Ovary (tissue), 7 donors: ENCODE measurements at regions not wholly inside any gene's neighbourhood (a gene's known extent, or its start where the extent isn't known, plus 50 kb on each side); places are given as distances from the start of the nearest gene placed in this dataset.

Experiments used
- DNase-seq, 5 donors: peaks; one replicate each; pipeline ENCODE4 v3.0.0-alpha.2; 2019 to 2020
- H3K27ac ChIP-seq, 2 donors: fragments of 200-600 bp; one replicate each; pipeline versions ENCODE4 v1.5.1 to v1.8.0; 2019 to 2022
- H3K27me3 ChIP-seq: fragments of 200-600 bp; one replicate; pipeline ENCODE4 v1.8.0; 2022
- H3K36me3 ChIP-seq: fragments of 200-600 bp; sonication (generic); one replicate; pipeline ENCODE4 v1.5.1; 2019
- H3K4me1 ChIP-seq: one replicate; pipeline ENCODE4 v1.8.1; 2013; ENCODE audit warnings: mild to moderate bottlenecking, moderate library complexity; ENCODE audit not compliant: insufficient read depth
- H3K4me3 ChIP-seq: fragments of 200-600 bp; sonication (generic); one replicate; pipeline ENCODE4 v1.5.1; 2017
- H3K9me3 ChIP-seq, 2 donors: fragments of 200-600 bp in 1 of 2; sonication (generic) in 1 of 2; one replicate each; pipeline versions ENCODE4 v1.5.1 to v1.8.1; 2013 to 2019; ENCODE audit warnings: mild to moderate bottlenecking in 1 of 2, moderate library complexity in 1 of 2
- EP300 ChIP-seq: sonication (generic); formaldehyde crosslinking; IDR thresholded peaks from one replicate; pipeline ENCODE4 v1.6.1; 2017; ENCODE audit warnings: antibody characterized with exemption
- POLR2A ChIP-seq: fragments of 450-650 bp; IDR thresholded peaks from one replicate; pipeline ENCODE4 v1.6.1; 2017; ENCODE audit warnings: antibody characterized with exemption, mild to moderate bottlenecking, moderate library complexity
- WGBS, 3 donors: extraction: QIAGEN DNeasy Blood & Tissue Kit in 1 of 3; methylation state at CpG; one replicate each; pipeline versions ENCODE4 v1.1.5 to v1.1.7; 2013 to 2017; 5-methylcytosine and 5-hydroxymethylcytosine counted together
- intact Hi-C, 4 donors: fragments of 100-400 bp; cut with DNase I; formaldehyde crosslinking; loops; one replicate each; pipeline versions ENCODE4 v1.11.0 to v1.15.1; 2022 to 2023
- TF ChIP-seq, protein P1 (sequence below), 3 donors: fragments of 450-650 bp in 2 of 3; fragments of 200-600 bp in 1 of 3; IDR thresholded peaks; one replicate each; pipeline versions ENCODE4 v1.5.1 to v1.8.0; 2016 to 2022; ENCODE audit warnings: antibody characterized with exemption in 3 of 3, mild to moderate bottlenecking in 1 of 3
- donor health status: DM: no; HTN: no; CAD: no; lungs with moderate emphysema.
- donor health status: DM: no; HTN: no; CAD: no.
- donor health status: Bipolar disorder and iron deficiency.
- donor health status: DM: no; HTN: no; CAD: no.
- donor health status: DM: yes; HTN: yes; CAD: no.

DNA sequence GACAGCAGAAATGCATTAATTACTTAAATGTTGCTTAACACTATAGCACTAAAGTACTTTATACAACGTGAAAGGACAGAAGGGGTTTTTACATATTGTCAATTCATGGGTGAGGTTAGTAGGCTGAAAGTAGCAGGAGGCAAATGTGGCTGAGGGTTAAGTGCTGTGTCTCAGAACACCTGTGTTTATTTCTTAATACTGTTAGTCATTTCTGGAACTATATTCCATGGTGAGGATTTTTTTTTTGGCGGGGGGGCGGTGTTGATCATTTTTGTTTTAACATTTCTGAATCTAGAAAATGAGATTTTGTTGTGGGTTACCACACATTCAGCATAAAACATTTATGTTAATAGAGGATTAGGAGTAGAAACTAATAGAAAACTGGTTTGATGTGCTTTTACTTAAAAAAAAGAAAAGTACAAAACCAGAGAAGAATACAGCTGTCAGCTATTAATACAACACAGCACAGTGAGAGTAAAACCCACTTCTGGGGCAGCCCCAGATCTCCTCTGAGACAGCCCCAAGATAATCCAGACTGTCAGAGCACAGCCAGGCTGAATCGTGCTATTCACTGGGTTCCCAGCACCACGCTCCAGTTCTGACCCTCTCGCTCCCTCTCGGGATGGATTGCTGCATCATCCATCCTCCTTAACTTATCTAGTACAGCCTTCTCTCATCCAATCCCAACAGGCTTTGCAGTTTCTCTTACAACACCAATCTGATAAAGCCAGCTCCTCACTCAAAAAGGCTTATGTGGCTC is 307.7 kb downstream of the TUSC7 start:
- H3K36me3 ChIP-seq = no peaks in the 10 kb centered on the region
- no peak overlapping the region for H3K4me3 ChIP-seq
- intact Hi-C loops = no loop called here
- no peak for TF ChIP-seq EP300
- TF ChIP-seq, protein P1, sequence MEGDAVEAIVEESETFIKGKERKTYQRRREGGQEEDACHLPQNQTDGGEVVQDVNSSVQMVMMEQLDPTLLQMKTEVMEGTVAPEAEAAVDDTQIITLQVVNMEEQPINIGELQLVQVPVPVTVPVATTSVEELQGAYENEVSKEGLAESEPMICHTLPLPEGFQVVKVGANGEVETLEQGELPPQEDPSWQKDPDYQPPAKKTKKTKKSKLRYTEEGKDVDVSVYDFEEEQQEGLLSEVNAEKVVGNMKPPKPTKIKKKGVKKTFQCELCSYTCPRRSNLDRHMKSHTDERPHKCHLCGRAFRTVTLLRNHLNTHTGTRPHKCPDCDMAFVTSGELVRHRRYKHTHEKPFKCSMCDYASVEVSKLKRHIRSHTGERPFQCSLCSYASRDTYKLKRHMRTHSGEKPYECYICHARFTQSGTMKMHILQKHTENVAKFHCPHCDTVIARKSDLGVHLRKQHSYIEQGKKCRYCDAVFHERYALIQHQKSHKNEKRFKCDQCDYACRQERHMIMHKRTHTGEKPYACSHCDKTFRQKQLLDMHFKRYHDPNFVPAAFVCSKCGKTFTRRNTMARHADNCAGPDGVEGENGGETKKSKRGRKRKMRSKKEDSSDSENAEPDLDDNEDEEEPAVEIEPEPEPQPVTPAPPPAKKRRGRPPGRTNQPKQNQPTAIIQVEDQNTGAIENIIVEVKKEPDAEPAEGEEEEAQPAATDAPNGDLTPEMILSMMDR (IDR thresholded peaks at IDR 0.05) = no peak
- TF ChIP-seq POLR2A = no peak
- 65 to 72% (median 66%) methylated on average over 7 of the region's 7 CpGs for WGBS, 3 donors
- no peak overlapping the region for H3K27ac ChIP-seq
- H3K9me3 ChIP-seq = no peaks in the 10 kb centered on the region
- H3K4me1 ChIP-seq = no peaks in the 10 kb centered on the region
- H3K27me3 ChIP-seq = no peaks in the 10 kb centered on the region
- no peak for DNase-seq

DNA sequence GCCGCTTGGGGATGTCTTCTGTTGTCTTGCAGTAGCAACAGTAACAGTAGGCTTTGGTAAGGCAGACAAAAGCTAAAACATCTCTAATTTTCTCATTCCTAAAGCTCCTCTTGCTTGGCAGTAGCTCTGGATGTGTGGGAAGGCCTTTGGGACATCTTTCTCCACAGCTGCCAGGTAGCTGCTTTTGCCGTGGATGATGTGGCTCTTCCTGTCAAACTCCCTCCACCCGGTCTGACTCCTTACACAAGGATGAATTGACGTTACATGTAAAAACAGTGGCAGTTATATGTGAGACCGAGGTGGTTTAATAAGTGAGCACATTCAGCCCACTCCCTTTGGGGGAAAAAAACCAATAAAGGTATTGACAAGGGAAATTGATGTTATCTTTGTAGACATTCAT is 309.1 kb downstream of the TUSC7 start:
- 38 to 47% (median 45%) methylated on average over 5 of the region's 5 CpGs for WGBS, 3 donors
- intact Hi-C loops = no loop called here

DNA sequence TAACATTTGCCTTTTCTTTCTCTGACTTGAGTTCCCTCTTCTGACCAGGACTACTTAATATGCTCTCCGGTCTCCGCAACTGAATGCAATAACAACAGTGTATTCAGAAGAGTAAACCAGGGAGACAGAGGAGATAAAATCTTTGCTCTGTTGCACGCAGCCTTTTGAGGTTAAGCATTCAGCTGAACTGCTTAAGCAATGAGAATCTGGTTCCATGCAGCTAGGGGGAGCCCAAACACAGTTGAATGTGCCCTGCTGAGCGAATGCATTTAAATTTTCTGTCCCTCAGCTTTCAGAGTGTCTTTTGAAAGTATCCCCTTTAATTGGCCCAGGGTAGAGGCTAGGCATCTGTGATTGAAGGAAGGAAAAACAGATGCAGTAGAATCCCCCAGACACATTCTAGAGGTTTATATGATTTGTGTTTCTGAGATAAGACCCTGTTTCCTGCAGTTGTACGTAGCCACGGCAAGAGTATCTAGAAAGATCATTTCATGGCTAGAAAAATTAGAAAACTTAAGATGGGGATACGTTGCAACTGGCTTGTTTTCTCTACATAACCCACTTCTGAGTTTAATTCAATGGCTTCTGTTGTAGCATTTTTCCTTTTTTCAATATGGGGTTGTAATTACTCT is 309.6 kb downstream of the TUSC7 start:
- intact Hi-C loops = no loop called here
- Histone ChIP-seq H3K27me3 (no peaks in the 10 kb centered on the region), H3K27ac (no peak overlapping the region), H3K4me1 (no peaks in the 10 kb centered on the region), H3K36me3 (no peaks in the 10 kb centered on the region), H3K4me3 (no peak overlapping the region), H3K9me3 (no peaks in the 10 kb centered on the region)
- TF ChIP-seq, protein P1 (IDR thresholded peaks at IDR 0.05) = peak in 1 of 3 donors; percentile 39
- no peak for TF ChIP-seq EP300
- peak; percentile 17 to 62 (median 30) for DNase-seq
- 4 to 13% (median 6%) methylated on average over 7 of the region's 7 CpGs for WGBS, 3 donors

More for the DNA sequence above, 309.1 kb downstream of the TUSC7 start:
- DNase-seq = no peak
- no peaks in the 10 kb centered on the region for H3K4me1 ChIP-seq
- H3K27me3 ChIP-seq = no peaks in the 10 kb centered on the region
- H3K36me3 ChIP-seq = no peaks in the 10 kb centered on the region
- no peak overlapping the region for H3K27ac ChIP-seq
- no peaks in the 10 kb centered on the region for H3K9me3 ChIP-seq
- H3K4me3 ChIP-seq = no peak overlapping the region
- TF ChIP-seq EP300 (no peak), POLR2A (no peak)
- TF ChIP-seq, protein P1 (IDR thresholded peaks at IDR 0.05) = no peak

DNA sequence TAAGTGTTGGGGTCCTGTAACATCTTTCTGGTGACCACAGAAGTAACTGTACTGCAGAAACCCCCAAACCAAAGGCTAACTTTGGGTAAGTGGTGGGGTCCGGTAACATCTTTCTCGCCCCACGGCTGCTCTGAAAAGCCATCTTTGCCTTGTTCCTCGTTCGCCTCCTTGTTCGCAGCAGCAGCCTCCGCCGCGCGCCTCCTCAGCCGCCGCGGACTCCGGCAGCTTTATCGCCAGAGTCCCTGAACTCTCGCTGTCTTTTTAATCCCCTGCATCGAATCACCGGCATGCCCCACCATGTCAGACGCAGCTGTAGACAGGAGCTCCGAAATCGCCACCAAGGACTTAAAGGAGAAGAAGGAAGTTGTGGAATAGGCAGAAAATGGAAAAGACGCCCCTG is 316.8 kb downstream of the TUSC7 start:
- H3K9me3 ChIP-seq = no peaks in the 10 kb centered on the region
- no peak for DNase-seq
- TF ChIP-seq POLR2A (no peak), EP300 (no peak)
- TF ChIP-seq, protein P1 (IDR thresholded peaks at IDR 0.05) = no peak
- intact Hi-C loops = no loop called here
- no peak overlapping the region for H3K4me3 ChIP-seq
- 95 to 97% (median 97%) methylated on average over 22 of the region's 22 CpGs for WGBS, 3 donors
- H3K27me3 ChIP-seq = no peaks in the 10 kb centered on the region
- H3K36me3 ChIP-seq = no peaks in the 10 kb centered on the region
- no peaks in the 10 kb centered on the region for H3K4me1 ChIP-seq
- no peak overlapping the region for H3K27ac ChIP-seq
